ENCODE measurements at regions not wholly inside any gene's neighbourhood (a gene's known extent, or its start where the extent isn't known, plus 50 kb on each side); places are given as distances from the start of the nearest gene placed in this dataset.

GRCh38 chr6:19552588-19552987, 284.6 kb upstream of the ID4 start:
- Histone ChIP-seq H3K27ac (ENCODE audit: low read length) (no peak overlapping the region), H3K9me3 (ENCODE audit: low read length) (peaks cover 5% of the 10 kb centered on the region), H3K79me2 (replicated peaks; ENCODE audit: insufficient read depth, low read length) (no peaks in the 10 kb centered on the region), H3F3A (ENCODE audit: insufficient read depth, low read length, poor library complexity, severe bottlenecking) (no peaks in the 10 kb centered on the region), H3K27me3 (ENCODE audit: insufficient read depth, low read depth, low read length) (no peaks in the 10 kb centered on the region), H3K36me3 (ENCODE audit: insufficient read depth, low read length) (no peaks in the 10 kb centered on the region), H3K4me3 (ENCODE audit: low read length) (no peak overlapping the region), H3K4me2 (ENCODE audit: low read length) (no peak overlapping the region), H3K9ac (ENCODE audit: low read length) (no peak overlapping the region), H4K20me1 (ENCODE audit: insufficient read depth) (no peaks in the 10 kb centered on the region), H2AFZ (ENCODE audit: low read depth, low read length) (no peak overlapping the region), H3K9me2 (ENCODE audit: insufficient read depth, low read length) (no peaks in the 10 kb centered on the region)
- no peak for TF ChIP-seq TAF1 (IDR thresholded peaks at IDR 0.05; ENCODE audit: low read depth)
- no peak for TF ChIP-seq REST (IDR thresholded peaks at IDR 0.05; ENCODE audit: borderline replicate concordance)
- TF ChIP-seq SMC3 (conservative IDR thresholded peaks at IDR 0.05; ENCODE audit: poor library complexity) = no peak
- no peak for TF ChIP-seq MXI1 (conservative IDR thresholded peaks at IDR 0.05; ENCODE audit: poor library complexity, severe bottlenecking)
- TF ChIP-seq EZH2 (IDR thresholded peaks at IDR 0.05; ENCODE audit: borderline replicate concordance, insufficient read depth, low read length, poor library complexity, severe bottlenecking) = no peak
- no peak for TF ChIP-seq RAD21 (conservative IDR thresholded peaks at IDR 0.05)

GRCh38 chr6:19554356-19555225, 282.6 kb upstream of the ID4 start:
- TF ChIP-seq EZH2 (IDR thresholded peaks at IDR 0.05; ENCODE audit: borderline replicate concordance, insufficient read depth, low read length, poor library complexity, severe bottlenecking) (no peak), SMC3 (conservative IDR thresholded peaks at IDR 0.05; ENCODE audit: poor library complexity) (no peak), CTCF (IDR thresholded peaks at IDR 0.05; ENCODE audit: poor library complexity, severe bottlenecking) (no peak)
- Histone ChIP-seq H3K36me3 (ENCODE audit: insufficient read depth, low read length) (no peaks in the 10 kb centered on the region), H3F3A (ENCODE audit: insufficient read depth, low read length, poor library complexity, severe bottlenecking) (no peaks in the 10 kb centered on the region), H3K27me3 (ENCODE audit: insufficient read depth, low read depth, low read length) (no peaks in the 10 kb centered on the region), H3K9me2 (ENCODE audit: insufficient read depth, low read length) (no peaks in the 10 kb centered on the region), H3K79me2 (replicated peaks; ENCODE audit: insufficient read depth, low read length) (no peaks in the 10 kb centered on the region), H3K4me3 (ENCODE audit: low read length) (no peak overlapping the region), H3K4me2 (ENCODE audit: low read length) (no peak overlapping the region), H3K9ac (ENCODE audit: low read length) (no peak overlapping the region), H3K9me3 (ENCODE audit: low read length) (peaks cover 5% of the 10 kb centered on the region), H2AFZ (ENCODE audit: low read depth, low read length) (no peak overlapping the region), H4K20me1 (ENCODE audit: insufficient read depth) (no peaks in the 10 kb centered on the region), H3K27ac (ENCODE audit: low read length) (no peak overlapping the region)
